GM08714 (cell line): ENCODE measurements at regions not wholly inside any gene's neighbourhood (a gene's known extent, or its start where the extent isn't known, plus 50 kb on each side); places are given as distances from the start of the nearest gene placed in this dataset.
"Not testable (repeated sequence)": the region's sequence is repeated elsewhere in the genome, so short reads cannot be mapped to it uniquely, and the experiment has no call there.

Experiments used
- H3K4me3 ChIP-seq: fragments of 200-500 bp; sonication (Bioruptor generic); 2 replicates; pipeline ENCODE4 v1.5.1; 2014; ENCODE audit warnings: mild to moderate bottlenecking, low read length, inconsistent platforms
- ZNF274 ChIP-seq: IDR thresholded peaks from 2 replicates; pipeline ENCODE4 v1.6.1; 2012; ENCODE audit warnings: mild to moderate bottlenecking, low read depth, low read length

GRCh38 chr15:22253676-22254408, 173.5 kb downstream of the OR4M2 start:
- no peak overlapping the region for H3K4me3 ChIP-seq
- TF ChIP-seq ZNF274: no peak

DNA sequence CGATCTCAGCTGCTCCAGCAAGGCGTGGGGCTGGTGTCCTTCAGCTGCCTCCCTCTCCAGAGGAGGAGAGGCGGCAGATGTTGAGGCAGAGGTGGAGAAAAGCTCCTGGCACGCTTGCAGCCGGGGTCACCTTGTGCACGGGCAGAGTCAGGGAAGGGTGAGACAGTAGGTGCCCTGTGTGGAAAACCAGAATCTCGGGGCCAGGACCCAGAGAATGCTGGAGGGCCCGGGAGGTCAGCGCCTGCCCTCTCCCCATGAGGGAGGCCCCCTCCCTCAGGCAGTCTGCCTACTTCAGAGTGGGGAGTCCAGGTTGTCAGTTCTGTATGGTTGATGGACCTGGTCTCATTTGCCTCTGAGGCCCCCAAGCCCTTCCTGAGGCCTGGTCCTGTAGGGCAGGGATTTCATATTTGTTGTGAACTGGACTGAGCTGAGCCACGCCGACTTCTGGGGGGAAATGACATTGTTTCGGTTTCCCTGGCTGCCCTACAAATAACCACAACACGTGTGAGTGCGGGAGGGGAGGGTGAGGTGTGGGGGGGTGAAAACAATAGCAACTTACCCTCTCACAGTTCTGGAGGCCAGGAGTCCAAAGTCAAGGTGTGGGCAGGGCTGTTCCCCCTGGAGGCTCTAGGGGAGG, 174.2 kb downstream of the OR4M2 start:
- not testable (repeated sequence) for H3K4me3 ChIP-seq

GRCh38 chr15:22255606-22256005, 175.3 kb downstream of the OR4M2 start:
- not testable (repeated sequence) for H3K4me3 ChIP-seq

- not testable (repeated sequence) for H3K4me3 ChIP-seq
Observed at GRCh38 chr15:22256389-22257046, 176.2 kb downstream of the OR4M2 start.

DNA sequence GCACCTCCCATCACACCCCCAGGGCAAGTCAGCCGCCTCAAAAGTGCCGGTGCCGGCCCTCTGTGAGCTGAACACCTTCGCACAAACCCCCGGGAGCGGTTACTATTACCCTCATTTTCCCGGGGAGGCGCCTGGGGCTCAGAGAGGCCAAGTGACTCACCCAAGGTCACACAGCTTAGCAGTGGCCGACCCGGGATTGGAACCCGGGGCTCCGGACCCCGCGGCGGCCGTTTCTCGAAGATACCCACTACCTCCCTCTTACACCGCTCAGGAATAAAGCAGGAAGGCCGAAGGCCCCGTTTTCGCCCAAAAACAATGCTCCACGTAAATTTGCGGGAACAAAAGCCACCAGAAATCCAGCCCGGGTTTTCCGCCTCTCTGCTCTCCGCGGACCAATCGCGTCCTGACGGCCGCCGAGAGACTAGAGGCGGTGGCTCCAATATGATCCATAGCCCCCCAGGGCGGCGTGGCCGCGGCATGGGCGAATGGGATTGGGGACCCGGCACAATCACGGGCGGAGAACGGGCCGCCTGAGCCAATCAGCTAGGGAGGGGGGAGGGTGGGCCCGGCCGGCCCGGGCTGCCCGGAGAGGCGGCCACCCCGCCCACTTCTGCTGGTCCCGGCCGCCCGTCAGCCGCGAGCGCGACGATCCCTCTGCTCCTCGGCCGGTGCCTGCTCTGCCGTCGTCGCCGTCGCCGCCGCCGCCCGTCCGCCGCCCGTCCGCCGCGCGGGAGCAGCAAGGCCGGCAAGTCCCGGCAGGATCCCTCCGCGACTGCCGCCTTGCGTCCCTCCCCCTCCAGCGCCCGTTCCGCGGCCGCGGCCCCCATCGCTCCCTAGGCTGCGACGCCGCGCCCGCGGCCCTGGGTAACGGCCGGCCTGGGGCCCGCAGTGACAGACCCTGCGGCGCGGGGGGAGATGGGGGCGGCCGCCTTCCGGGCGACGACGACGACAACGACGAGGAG, 177.0 kb downstream of the OR4M2 start:
- peak overlapping the region; percentile 17; the same call in 1 of the 2 replicates for H3K4me3 ChIP-seq
- no peak for TF ChIP-seq ZNF274

DNA sequence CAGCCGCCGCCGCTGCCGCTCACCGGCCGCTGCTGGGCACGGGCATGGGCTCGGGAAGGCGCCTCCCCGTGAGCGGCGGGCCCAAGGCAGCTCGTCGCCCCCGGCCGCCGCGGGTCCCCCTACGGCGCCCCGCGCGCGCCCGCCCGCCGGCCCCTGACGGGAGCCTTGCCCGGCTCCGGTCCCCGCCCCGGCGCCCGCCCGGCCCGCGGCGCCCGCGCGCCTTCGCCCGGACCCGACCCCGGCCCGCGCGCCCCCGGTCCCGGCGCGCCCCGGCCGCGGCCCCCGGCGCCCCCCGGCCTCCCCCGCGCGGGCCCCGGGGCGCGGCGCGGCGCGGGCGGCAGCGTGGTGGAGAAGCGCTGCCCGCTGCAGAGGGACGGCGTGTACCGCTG, 177.7 kb downstream of the OR4M2 start:
- peak overlapping the region; percentile 17; the same call in 1 of the 2 replicates for H3K4me3 ChIP-seq
- TF ChIP-seq ZNF274: no peak

DNA sequence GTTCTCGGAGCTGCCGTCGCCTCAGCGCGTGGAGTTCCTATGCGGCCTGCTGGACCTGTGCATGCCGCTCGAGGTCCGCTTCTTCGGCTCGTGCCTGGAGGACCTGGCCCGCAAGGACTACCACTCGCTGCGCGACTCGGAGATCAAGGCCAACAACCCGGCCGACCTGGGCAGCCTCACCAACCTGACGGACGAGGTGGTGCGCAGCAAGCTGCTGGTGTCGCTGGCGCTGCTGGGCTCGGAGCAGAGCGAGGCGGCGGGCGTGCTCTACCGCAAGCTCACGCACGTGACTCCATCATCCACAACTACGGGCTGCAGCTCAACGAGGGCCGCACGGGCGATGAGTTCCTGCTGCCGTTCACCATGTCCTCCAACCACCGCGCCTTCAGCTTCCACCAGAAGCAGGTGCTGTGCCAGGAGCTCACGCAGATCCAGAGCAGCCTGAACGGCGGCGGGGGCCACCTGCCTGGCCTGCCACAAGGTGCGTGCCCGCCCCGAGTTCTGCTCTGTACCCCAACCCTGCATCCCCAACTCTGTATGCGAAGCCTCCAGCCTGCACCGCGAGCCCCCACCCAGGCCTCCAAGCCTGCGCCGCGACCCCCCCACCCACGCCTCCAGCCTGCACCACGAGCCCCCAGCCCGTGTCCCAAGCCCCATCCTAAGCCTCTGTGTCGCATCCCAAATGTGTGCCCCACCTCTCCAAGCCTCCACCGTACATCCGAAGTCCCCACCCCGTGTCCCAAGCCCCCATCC, 178.2 kb downstream of the OR4M2 start:
- no peak for TF ChIP-seq ZNF274
- H3K4me3 ChIP-seq: no peak overlapping the region

DNA sequence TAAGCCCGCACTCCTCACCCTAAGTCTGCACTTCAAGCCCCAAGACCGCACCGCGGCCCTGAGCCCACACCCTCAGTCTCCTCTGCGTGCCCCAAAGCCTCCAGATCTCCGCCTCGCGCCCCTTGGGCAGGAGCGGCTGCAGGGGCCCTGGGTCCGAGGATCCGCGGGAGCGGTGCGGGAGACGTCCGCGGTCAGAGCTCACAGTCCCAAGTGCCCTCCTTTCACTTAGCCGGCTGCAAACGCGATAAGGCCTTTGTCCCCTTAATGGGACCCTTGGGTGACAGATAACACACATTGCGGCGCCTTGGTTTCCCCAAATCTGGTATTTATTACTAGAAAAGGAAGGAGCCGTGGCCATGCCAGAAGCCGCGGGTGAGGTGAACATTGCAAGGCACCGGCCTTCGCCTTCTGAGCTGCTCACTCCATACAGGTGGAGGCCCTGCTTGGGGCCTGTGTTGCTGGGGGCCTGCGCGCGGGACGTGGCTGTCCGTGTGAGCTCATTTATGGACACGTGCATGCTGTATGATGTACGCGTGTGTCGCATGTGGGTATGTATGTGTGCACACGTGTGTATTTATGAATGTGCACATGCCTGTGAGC, 178.9 kb downstream of the OR4M2 start:
- not testable (repeated sequence) for H3K4me3 ChIP-seq

DNA sequence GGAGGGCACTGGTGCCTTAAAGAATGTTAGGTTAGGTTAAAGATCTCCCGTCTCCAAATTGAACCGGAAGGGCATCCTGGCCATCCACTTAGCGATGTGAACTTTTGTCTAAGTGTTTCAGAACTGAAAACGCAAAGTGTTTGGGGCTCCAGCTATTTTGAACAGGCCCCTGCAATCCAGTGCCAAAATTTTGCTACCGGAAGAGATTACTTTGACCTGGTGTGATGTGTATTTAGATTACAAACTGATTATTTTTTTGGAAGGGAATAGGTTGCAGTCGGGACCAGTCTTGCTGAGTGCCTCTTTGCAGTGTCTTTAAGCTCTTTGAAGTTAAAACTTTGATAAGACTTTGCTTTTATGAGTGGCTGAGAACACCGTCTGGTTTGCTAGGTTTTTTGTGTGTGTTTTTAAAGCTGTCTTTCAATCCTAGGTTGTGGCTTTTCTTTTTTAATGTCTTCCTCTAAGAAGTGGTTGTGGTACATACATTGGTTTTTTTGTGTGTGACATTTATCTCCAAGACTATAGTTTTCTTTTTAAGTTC, 179.6 kb downstream of the OR4M2 start:
- H3K4me3 ChIP-seq: no peak overlapping the region
- no peak for TF ChIP-seq ZNF274

GRCh38 chr15:22262613-22263020, 182.3 kb downstream of the OR4M2 start:
- H3K4me3 ChIP-seq: no peak overlapping the region
- no peak for TF ChIP-seq ZNF274

GRCh38 chr15:22263738-22264137, 183.4 kb downstream of the OR4M2 start:
- TF ChIP-seq ZNF274: no peak

DNA sequence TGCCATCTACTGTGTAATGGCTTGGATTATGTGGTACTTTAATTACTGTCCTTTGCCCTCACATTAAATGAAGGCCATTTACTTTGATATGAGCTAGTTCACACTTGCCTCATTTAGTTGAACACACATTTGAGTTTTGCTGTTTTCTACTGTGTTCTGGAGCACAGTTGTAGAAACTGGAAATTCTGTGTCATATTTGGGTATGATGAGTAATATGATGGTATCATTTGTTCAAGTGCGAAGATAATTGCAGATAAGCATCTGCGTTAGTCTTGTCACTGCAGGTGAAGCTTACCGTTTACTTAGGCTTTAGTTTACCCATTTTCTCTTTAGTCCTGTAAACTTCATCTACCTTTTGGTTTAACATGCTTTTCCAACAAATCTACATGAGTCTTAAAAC, 183.9 kb downstream of the OR4M2 start:
- H3K4me3 ChIP-seq: not testable (repeated sequence)

More at GRCh38 chr15:22263738-22264137, 183.4 kb downstream of the OR4M2 start:
- H3K4me3 ChIP-seq: no peak overlapping the region
